ENCODE measurements at regions not wholly inside any gene's neighbourhood (a gene's known extent, or its start where the extent isn't known, plus 50 kb on each side); places are given as distances from the start of the nearest gene placed in this dataset.

DNA sequence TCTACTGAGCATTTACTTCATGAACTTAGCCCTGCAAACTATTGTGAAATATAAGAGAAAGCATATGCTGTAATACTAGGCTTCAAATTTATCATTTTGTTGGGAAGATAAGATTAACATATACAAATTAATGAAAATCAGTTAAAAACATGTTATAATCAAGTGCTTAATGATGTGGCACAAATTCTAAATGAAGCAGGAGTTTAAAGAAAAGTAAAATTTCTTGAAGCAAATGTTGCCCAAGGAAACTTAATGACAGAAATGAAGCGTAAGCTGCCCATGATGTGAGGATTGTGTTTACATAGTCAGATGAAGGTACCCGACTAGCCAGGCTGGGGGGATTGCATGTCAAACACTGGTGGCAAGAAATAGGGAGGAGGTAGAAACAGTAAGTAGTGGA lies 103.1 kb upstream of the GAP43 start:
- Histone ChIP-seq H3K4me1 (no peaks in the 10 kb centered on the region), H3K27ac (no peak overlapping the region), H3K4me3 (no peak overlapping the region), H3K27me3 (replicated peaks in 1 of 7) (no peaks in the 10 kb centered on the region), H3K9me3 (no peaks in the 10 kb centered on the region), H3K36me3 (no peaks in the 10 kb centered on the region)
- DNase-seq: no peak
- WGBS, 5 donors: 62 to 78% (median 72%) methylated on average over 2 of the region's 2 CpGs
- TF ChIP-seq POLR2AphosphoS5 (IDR thresholded peaks at IDR 0.05): no peak
- TF ChIP-seq POLR2A (IDR thresholded peaks at IDR 0.05): no peak
- TF ChIP-seq, protein P1, sequence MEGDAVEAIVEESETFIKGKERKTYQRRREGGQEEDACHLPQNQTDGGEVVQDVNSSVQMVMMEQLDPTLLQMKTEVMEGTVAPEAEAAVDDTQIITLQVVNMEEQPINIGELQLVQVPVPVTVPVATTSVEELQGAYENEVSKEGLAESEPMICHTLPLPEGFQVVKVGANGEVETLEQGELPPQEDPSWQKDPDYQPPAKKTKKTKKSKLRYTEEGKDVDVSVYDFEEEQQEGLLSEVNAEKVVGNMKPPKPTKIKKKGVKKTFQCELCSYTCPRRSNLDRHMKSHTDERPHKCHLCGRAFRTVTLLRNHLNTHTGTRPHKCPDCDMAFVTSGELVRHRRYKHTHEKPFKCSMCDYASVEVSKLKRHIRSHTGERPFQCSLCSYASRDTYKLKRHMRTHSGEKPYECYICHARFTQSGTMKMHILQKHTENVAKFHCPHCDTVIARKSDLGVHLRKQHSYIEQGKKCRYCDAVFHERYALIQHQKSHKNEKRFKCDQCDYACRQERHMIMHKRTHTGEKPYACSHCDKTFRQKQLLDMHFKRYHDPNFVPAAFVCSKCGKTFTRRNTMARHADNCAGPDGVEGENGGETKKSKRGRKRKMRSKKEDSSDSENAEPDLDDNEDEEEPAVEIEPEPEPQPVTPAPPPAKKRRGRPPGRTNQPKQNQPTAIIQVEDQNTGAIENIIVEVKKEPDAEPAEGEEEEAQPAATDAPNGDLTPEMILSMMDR (IDR thresholded peaks at IDR 0.05 in 8 of 11, conservative IDR thresholded peaks at IDR 0.05 in 3 of 11): no peak
- intact Hi-C loops (cut with DNase I; ENCODE audit: low total_unique reads): no loop called here

GRCh38 chr3:115520651-115521245 lies 102.6 kb upstream of the GAP43 start:
- no peak for DNase-seq
- H3K9me3 ChIP-seq: no peaks in the 10 kb centered on the region
- no peak overlapping the region for H3K27ac ChIP-seq
- H3K4me3 ChIP-seq: no peak overlapping the region
- H3K27me3 ChIP-seq (replicated peaks in 1 of 7): no peaks in the 10 kb centered on the region
- H3K36me3 ChIP-seq: no peaks in the 10 kb centered on the region
- intact Hi-C loops (cut with DNase I; ENCODE audit: low total_unique reads): no loop called here
- TF ChIP-seq POLR2A (IDR thresholded peaks at IDR 0.05): no peak
- TF ChIP-seq, protein P1 (IDR thresholded peaks at IDR 0.05 in 8 of 11, conservative IDR thresholded peaks at IDR 0.05 in 3 of 11): no peak
- TF ChIP-seq POLR2AphosphoS5 (IDR thresholded peaks at IDR 0.05): no peak
- H3K4me1 ChIP-seq: no peaks in the 10 kb centered on the region

GRCh38 chr3:115523458-115523857 lies 99.9 kb upstream of the GAP43 start:
- Histone ChIP-seq H3K27ac (no peak overlapping the region), H3K36me3 (no peaks in the 10 kb centered on the region), H3K4me3 (no peak overlapping the region), H3K4me1 (no peaks in the 10 kb centered on the region), H3K9me3 (peaks cover 0 to 7% (median 0%) of the 10 kb centered on the region in 8 donors), H3K27me3 (replicated peaks in 1 of 7) (no peaks in the 10 kb centered on the region)
- no peak for TF ChIP-seq POLR2AphosphoS5 (IDR thresholded peaks at IDR 0.05)
- TF ChIP-seq, protein P1 (IDR thresholded peaks at IDR 0.05 in 8 of 11, conservative IDR thresholded peaks at IDR 0.05 in 3 of 11): no peak
- no peak for TF ChIP-seq POLR2A (IDR thresholded peaks at IDR 0.05)
- 76 to 93% (median 90%) methylated on average over 1 of the region's 1 CpG for WGBS, 5 donors
- intact Hi-C loops (cut with DNase I; ENCODE audit: low total_unique reads): no loop called here
- no peak for DNase-seq

DNA sequence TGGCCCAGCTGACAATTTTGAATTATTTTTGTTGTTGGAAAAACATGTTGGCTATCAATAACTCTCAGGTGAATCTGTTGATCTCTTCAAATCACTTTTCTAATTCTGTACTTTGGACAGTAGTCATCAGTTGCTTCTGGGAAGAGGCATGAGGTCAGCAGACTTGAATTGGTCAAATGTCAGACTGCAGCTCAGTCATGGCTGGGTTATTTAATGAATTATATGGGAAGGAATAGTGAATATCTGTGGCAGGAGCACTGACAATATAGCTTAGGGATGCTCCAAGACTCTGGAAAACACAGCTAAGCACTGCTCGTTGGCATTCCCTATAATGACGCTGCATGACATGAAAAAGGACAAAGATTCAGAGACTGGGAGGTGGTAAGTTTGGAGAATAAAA lies 98.8 kb upstream of the GAP43 start:
- no peak for DNase-seq
- intact Hi-C loops (cut with DNase I; ENCODE audit: low total_unique reads): no loop called here
- H3K36me3 ChIP-seq: no peaks in the 10 kb centered on the region
- H3K9me3 ChIP-seq: peaks cover 0 to 7% (median 0%) of the 10 kb centered on the region in 8 donors
- no peak overlapping the region for H3K4me3 ChIP-seq
- H3K4me1 ChIP-seq: no peaks in the 10 kb centered on the region
- no peaks in the 10 kb centered on the region for H3K27me3 ChIP-seq (replicated peaks in 1 of 7)
- TF ChIP-seq, protein P1 (IDR thresholded peaks at IDR 0.05 in 8 of 11, conservative IDR thresholded peaks at IDR 0.05 in 3 of 11): no peak
- TF ChIP-seq POLR2AphosphoS5 (IDR thresholded peaks at IDR 0.05): no peak
- no peak for TF ChIP-seq POLR2A (IDR thresholded peaks at IDR 0.05)
- H3K27ac ChIP-seq: no peak overlapping the region
- 23 to 70% (median 43%) methylated on average over 2 of the region's 2 CpGs for WGBS, 5 donors

Data from spleen (tissue), 11 donors.